ENCODE measurements at regions not wholly inside any gene's neighbourhood (a gene's known extent, or its start where the extent isn't known, plus 50 kb on each side); places are given as distances from the start of the nearest gene placed in this dataset.

GRCh38 chr6:120005292-120005976, 655.9 kb upstream of the MAN1A1 start:
- TF ChIP-seq USF2 (IDR thresholded peaks at IDR 0.05; ENCODE audit: low read depth, low read length), result no peak
- no peak for TF ChIP-seq CTCF (conservative IDR thresholded peaks at IDR 0.05; ENCODE audit: low read depth, low read length)
- no peak for TF ChIP-seq BHLHE40 (IDR thresholded peaks at IDR 0.05; ENCODE audit: low read depth, low read length)
- no peak for TF ChIP-seq RCOR1 (IDR thresholded peaks at IDR 0.05; ENCODE audit: insufficient replicate concordance, low read length)
- TF ChIP-seq POLR2A (IDR thresholded peaks at IDR 0.05; ENCODE audit: low read depth, low read length), result no peak
- no peak for TF ChIP-seq CHD1 (IDR thresholded peaks at IDR 0.05; ENCODE audit: low read depth, low read length)
- no peak for TF ChIP-seq MAZ (IDR thresholded peaks at IDR 0.05; ENCODE audit: borderline replicate concordance, low read depth, low read length)
- no peak for TF ChIP-seq RAD21 (IDR thresholded peaks at IDR 0.05; ENCODE audit: low read length)

Measured in IMR-90 (cell line).